SK-N-DZ (cell line): ENCODE measurements at regions not wholly inside any gene's neighbourhood (a gene's known extent, or its start where the extent isn't known, plus 50 kb on each side); places are given as distances from the start of the nearest gene placed in this dataset.
"Not testable (repeated sequence)": the region's sequence is repeated elsewhere in the genome, so short reads cannot be mapped to it uniquely, and the experiment has no call there.

ENCODE experiments used
- DNase-seq: peaks from one replicate; pipeline ENCODE4 v3.0.0-alpha.2; 2015; ENCODE audit warnings: low spot score

GRCh38 chr2:130251873-130252620 lies 53.8 kb upstream of the TUBA3E start:
- DNase-seq = no peak

GRCh38 chr2:130251535-130251872 lies 53.3 kb upstream of the TUBA3E start:
- DNase-seq = peak; percentile 40

- DNase-seq = not testable (repeated sequence)
These were observed 50.1 kb upstream of the TUBA3E start for GRCh38 chr2:130248355-130248754.
